C4-2B (cell line): ENCODE measurements at regions not wholly inside any gene's neighbourhood (a gene's known extent, or its start where the extent isn't known, plus 50 kb on each side); places are given as distances from the start of the nearest gene placed in this dataset.

Experiments
- CTCF ChIP-seq: fragments of 450-650 bp; conservative IDR thresholded peaks from 2 replicates; pipeline ENCODE4 v1.5.1; 2017; ENCODE audit warnings: mild to moderate bottlenecking
- ZFX ChIP-seq: fragments of 450-650 bp; IDR thresholded peaks from 2 replicates; pipeline ENCODE4 v1.6.1; 2017

- TF ChIP-seq ZFX (no peak), CTCF (no peak)
Measured at GRCh38 chr3:160161921-160162320, 63.3 kb upstream of the C3orf80 start.
